ENCODE measurements at regions not wholly inside any gene's neighbourhood (a gene's known extent, or its start where the extent isn't known, plus 50 kb on each side); places are given as distances from the start of the nearest gene placed in this dataset.

- no peak for DNase-seq
Measured at GRCh38 chr6:6922166-6922565, 185.6 kb upstream of the RREB1 start.

- DNase-seq: no peak
Measured at GRCh38 chr6:6923605-6924004, 184.2 kb upstream of the RREB1 start.

- DNase-seq: no peak
Measured at GRCh38 chr6:6924708-6925107, 183.1 kb upstream of the RREB1 start.

- no peak for DNase-seq
Measured at GRCh38 chr6:6925391-6926164, 182.2 kb upstream of the RREB1 start.

GRCh38 chr6:6926856-6927255 is 180.9 kb upstream of the RREB1 start:
- no peak for DNase-seq

GRCh38 chr6:6927521-6928361 is 180.0 kb upstream of the RREB1 start:
- peak in 1 of 2 donors; percentile 19 for DNase-seq

GRCh38 chr6:6930223-6930880 is 177.4 kb upstream of the RREB1 start:
- no peak for DNase-seq

- DNase-seq: no peak
Measured at GRCh38 chr6:6931071-6932025, 176.4 kb upstream of the RREB1 start.

- no peak for DNase-seq
Measured at GRCh38 chr6:6932341-6932740, 175.4 kb upstream of the RREB1 start.

- DNase-seq: no peak
Measured at GRCh38 chr6:6932968-6933367, 174.8 kb upstream of the RREB1 start.

GRCh38 chr6:6940031-6941025 is 167.4 kb upstream of the RREB1 start:
- DNase-seq: no peak

GRCh38 chr6:6941201-6941600 is 166.6 kb upstream of the RREB1 start:
- no peak for DNase-seq

GRCh38 chr6:6942091-6942490 is 165.7 kb upstream of the RREB1 start:
- DNase-seq: no peak

- DNase-seq: peak in 1 of 2 donors; percentile 26
Measured at GRCh38 chr6:6942831-6943230, 164.9 kb upstream of the RREB1 start.

- DNase-seq: no peak
Measured at GRCh38 chr6:6943421-6943820, 164.3 kb upstream of the RREB1 start.

- DNase-seq: no peak
Measured at GRCh38 chr6:6946206-6947155, 161.3 kb upstream of the RREB1 start.

- DNase-seq: no peak
Measured at GRCh38 chr6:6950373-6951145, 157.2 kb upstream of the RREB1 start.

GRCh38 chr6:6951355-6951754 is 156.4 kb upstream of the RREB1 start:
- DNase-seq: no peak

- DNase-seq: no peak
Measured at GRCh38 chr6:6952484-6952883, 155.3 kb upstream of the RREB1 start.
